ENCODE measurements at regions not wholly inside any gene's neighbourhood (a gene's known extent, or its start where the extent isn't known, plus 50 kb on each side); places are given as distances from the start of the nearest gene placed in this dataset.

DNA sequence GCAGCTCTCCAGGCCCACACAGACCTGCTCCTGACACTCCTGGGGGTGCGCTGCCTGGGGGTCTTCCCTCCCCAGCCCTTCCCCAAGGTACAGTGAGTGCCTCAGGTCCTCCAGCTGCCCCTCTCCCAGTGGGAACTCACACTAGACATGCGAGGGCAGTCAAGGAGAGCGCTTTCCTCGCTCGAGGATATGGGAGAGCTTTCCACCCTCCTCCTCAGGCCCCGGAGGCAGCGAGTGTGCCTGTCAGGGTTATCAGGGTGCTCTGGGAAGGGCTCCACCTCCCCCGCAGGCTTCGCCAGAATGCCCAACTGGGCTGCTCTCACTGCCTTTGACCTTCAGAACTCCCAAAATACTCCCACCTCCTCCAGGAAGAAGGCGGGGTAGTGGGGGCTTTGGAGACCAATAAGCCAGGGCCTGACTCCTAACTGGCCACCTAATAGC, 85.7 kb upstream of the LAPTM4A start:
- intact Hi-C loops (cut with micrococcal nuclease), result no loop called here
- ChIA-PET POLR2A (interaction anchor here (1.6 kb wide), 1 partner anchor 49 kb away, joined by 3 read pairs; no protein-coding TSS in a partner anchor), CTCF (interaction anchor here (1.3 to 5.9 kb wide), 8 partner anchors 9 to 122 kb away, joined by 3 to 31 read pairs (median 8); partner anchors contain the start of gene SDC1)
- H3K4me3 Mint-ChIP-seq (ENCODE audit: unreplicated experiment), result no peak overlapping the region
- no peaks in the 10 kb centered on the region for H3K9me3 Mint-ChIP-seq (ENCODE audit: unreplicated experiment)
- no peak for DNase-seq (ENCODE audit: unreplicated experiment)
- BruUV-seq (replicated peaks), result no TSS peak
- H3K4me1 Mint-ChIP-seq (ENCODE audit: insufficient read depth, unreplicated experiment), result peaks cover 35% of the 10 kb centered on the region
- peaks cover 8% of the 10 kb centered on the region for H3K36me3 Mint-ChIP-seq (ENCODE audit: insufficient read depth, unreplicated experiment)
- TF ChIP-seq, protein P1, sequence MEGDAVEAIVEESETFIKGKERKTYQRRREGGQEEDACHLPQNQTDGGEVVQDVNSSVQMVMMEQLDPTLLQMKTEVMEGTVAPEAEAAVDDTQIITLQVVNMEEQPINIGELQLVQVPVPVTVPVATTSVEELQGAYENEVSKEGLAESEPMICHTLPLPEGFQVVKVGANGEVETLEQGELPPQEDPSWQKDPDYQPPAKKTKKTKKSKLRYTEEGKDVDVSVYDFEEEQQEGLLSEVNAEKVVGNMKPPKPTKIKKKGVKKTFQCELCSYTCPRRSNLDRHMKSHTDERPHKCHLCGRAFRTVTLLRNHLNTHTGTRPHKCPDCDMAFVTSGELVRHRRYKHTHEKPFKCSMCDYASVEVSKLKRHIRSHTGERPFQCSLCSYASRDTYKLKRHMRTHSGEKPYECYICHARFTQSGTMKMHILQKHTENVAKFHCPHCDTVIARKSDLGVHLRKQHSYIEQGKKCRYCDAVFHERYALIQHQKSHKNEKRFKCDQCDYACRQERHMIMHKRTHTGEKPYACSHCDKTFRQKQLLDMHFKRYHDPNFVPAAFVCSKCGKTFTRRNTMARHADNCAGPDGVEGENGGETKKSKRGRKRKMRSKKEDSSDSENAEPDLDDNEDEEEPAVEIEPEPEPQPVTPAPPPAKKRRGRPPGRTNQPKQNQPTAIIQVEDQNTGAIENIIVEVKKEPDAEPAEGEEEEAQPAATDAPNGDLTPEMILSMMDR (IDR thresholded peaks at IDR 0.05; ENCODE audit: unreplicated experiment), result no peak
- H3K27me3 Mint-ChIP-seq (ENCODE audit: insufficient read depth, unreplicated experiment), result no peaks in the 10 kb centered on the region
- no peak overlapping the region for H3K27ac Mint-ChIP-seq (ENCODE audit: low read depth, unreplicated experiment)

DNA sequence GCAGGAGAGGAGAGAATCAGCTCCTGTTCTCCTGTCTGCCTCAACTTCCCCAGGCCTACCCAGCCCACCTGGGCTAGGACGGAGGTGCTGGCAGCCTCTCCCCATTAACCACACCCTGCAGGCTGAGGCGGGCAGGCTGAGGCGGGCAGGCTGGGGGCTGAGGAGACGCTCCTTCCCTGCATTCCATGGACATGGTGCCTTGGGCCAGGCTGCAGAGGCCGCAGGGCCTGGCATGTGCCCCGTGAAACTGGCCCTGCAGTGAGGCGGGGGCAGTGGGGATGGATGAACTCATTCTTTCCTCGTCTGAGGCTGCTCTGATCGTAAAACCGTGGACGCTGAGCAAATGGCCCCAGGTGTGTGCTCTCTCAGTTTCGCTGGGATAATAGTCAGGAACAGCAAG, 84.7 kb upstream of the LAPTM4A start:
- ChIA-PET POLR2A (interaction anchor here (0.9 to 1.8 kb wide), 5 partner anchors 50 to 95 kb away, joined by 3 to 8 read pairs (median 4); partner anchors contain the start of gene SDC1), CTCF (interaction anchor here (0.6 to 5.9 kb wide), 22 partner anchors 8 to 235 kb away, joined by 3 to 31 read pairs (median 5); partner anchors contain the start of gene SDC1)
- DNase-seq (ENCODE audit: unreplicated experiment), result no peak
- Mint-ChIP-seq H3K9me3 (ENCODE audit: unreplicated experiment) (no peaks in the 10 kb centered on the region), H3K4me3 (ENCODE audit: unreplicated experiment) (no peak overlapping the region), H3K27me3 (ENCODE audit: insufficient read depth, unreplicated experiment) (no peaks in the 10 kb centered on the region), H3K27ac (ENCODE audit: low read depth, unreplicated experiment) (no peak overlapping the region), H3K4me1 (ENCODE audit: insufficient read depth, unreplicated experiment) (peaks cover 26% of the 10 kb centered on the region), H3K36me3 (ENCODE audit: insufficient read depth, unreplicated experiment) (no peaks in the 10 kb centered on the region)
- TF ChIP-seq, protein P1 (IDR thresholded peaks at IDR 0.05; ENCODE audit: unreplicated experiment), result no peak
- intact Hi-C loops (cut with micrococcal nuclease), result no loop called here
- BruUV-seq (replicated peaks), result no TSS peak

DNA sequence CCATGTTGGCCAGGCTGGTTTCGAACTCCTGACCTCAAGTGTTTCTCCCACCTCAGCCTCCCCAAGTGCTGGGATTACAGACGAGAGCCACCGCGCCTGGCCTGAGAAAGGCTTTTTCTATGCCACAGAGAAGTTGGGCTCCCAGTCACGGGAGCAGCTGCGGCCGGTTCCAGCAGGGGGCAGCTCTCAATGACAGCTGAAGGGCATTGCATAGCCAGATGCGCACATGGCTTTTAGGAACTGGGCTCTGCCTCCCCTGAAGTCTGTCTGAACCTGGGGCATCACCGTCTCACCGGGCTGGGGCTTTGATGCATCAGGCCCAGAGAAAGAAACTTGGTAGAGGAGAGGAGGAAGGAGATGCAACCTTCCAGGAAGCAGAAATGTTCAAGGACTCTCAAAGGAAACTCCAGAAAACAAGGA, 84.2 kb upstream of the LAPTM4A start:
- POLR2A ChIA-PET, result interaction anchor here (0.9 to 1.8 kb wide), 5 partner anchors 50 to 96 kb away, joined by 3 to 8 read pairs (median 4); partner anchors contain the start of gene SDC1
- BruUV-seq (replicated peaks), result no TSS peak
- H3K9me3 Mint-ChIP-seq (ENCODE audit: unreplicated experiment), result no peaks in the 10 kb centered on the region
- no peak overlapping the region for H3K4me3 Mint-ChIP-seq (ENCODE audit: unreplicated experiment)
- peak; percentile 68 for DNase-seq (ENCODE audit: unreplicated experiment)
- TF ChIP-seq, protein P1 (IDR thresholded peaks at IDR 0.05; ENCODE audit: unreplicated experiment), result peak; percentile 72
- H3K27me3 Mint-ChIP-seq (ENCODE audit: insufficient read depth, unreplicated experiment), result no peaks in the 10 kb centered on the region
- intact Hi-C loops (cut with micrococcal nuclease), result loop anchor here (1.0 kb wide), 3 partner anchors 56 to 156 kb away; partner anchors contain the start of gene SDC1
- CTCF ChIA-PET, result interaction anchor here (0.6 to 5.9 kb wide), 22 partner anchors 9 to 235 kb away, joined by 3 to 31 read pairs (median 5); partner anchors contain the start of gene SDC1
- peaks cover 21% of the 10 kb centered on the region for H3K4me1 Mint-ChIP-seq (ENCODE audit: insufficient read depth, unreplicated experiment)
- H3K27ac Mint-ChIP-seq (ENCODE audit: low read depth, unreplicated experiment), result no peak overlapping the region
- H3K36me3 Mint-ChIP-seq (ENCODE audit: insufficient read depth, unreplicated experiment), result no peaks in the 10 kb centered on the region

DNA sequence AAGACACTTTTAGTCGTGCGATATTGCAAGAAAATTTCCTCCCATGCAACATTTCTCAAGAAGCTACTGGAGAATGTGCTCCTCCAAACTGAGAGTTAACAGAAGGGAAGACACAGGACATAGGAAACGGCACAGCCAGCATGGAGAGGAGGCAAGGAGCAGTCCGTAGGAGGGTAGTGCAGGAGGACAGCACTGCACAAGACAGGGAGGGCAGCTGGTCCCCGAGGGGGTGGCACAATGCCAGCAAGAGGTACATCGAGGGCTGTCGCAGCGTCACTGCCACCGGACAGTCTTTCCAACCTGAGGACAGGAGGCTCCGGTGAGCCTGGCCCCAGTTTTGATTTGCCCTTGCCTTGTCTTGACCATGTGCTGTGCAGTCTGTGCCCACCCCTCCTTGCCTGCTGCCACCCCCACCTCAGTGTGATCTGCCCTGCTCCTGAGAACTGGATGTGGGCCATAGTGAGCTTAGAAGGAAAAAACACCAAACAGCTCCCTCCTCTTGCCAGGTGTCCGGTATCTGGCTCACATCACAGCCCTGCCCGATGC, 81.6 kb upstream of the LAPTM4A start:
- TF ChIP-seq, protein P1 (IDR thresholded peaks at IDR 0.05; ENCODE audit: unreplicated experiment), result no peak
- CTCF ChIA-PET, result interaction anchor here (0.8 to 1.2 kb wide), 3 partner anchors 20 to 158 kb away, joined by 3 to 4 read pairs (median 4); no protein-coding TSS in a partner anchor

More for the DNA sequence above, 81.6 kb upstream of the LAPTM4A start:
- Mint-ChIP-seq H3K9me3 (ENCODE audit: unreplicated experiment) (no peaks in the 10 kb centered on the region), H3K4me3 (ENCODE audit: unreplicated experiment) (no peak overlapping the region), H3K27me3 (ENCODE audit: insufficient read depth, unreplicated experiment) (no peaks in the 10 kb centered on the region), H3K4me1 (ENCODE audit: insufficient read depth, unreplicated experiment) (peaks cover 11% of the 10 kb centered on the region), H3K27ac (ENCODE audit: low read depth, unreplicated experiment) (no peak overlapping the region), H3K36me3 (ENCODE audit: insufficient read depth, unreplicated experiment) (no peaks in the 10 kb centered on the region)
- no peak for DNase-seq (ENCODE audit: unreplicated experiment)
- BruUV-seq (replicated peaks), result no TSS peak
- intact Hi-C loops (cut with micrococcal nuclease), result no loop called here
- POLR2A ChIA-PET, result interaction anchor here (2.3 kb wide), 1 partner anchor 92 kb away, joined by 7 read pairs; the partner anchor contains the start of gene SDC1
